Fibroblast of mammary gland (primary cell): ENCODE measurements at regions not wholly inside any gene's neighbourhood (a gene's known extent, or its start where the extent isn't known, plus 50 kb on each side); places are given as distances from the start of the nearest gene placed in this dataset.

Source experiments
- DNase-seq: peaks from one replicate; pipeline ENCODE4 v3.0.0-alpha.2; 2010; ENCODE audit warnings: low read depth
- H3K4me3 ChIP-seq: 2 replicates; pipeline ENCODE4 v1.5.1; 2011; ENCODE audit warnings: low read depth, mild to moderate bottlenecking, low read length, moderate library complexity; ENCODE audit not compliant: control insufficient read depth
- TF ChIP-seq, protein P1 (sequence below): conservative IDR thresholded peaks from 2 replicates; pipeline ENCODE4 v1.5.1; 2011; ENCODE audit warnings: low read depth, low read length, inconsistent platforms; ENCODE audit not compliant: control insufficient read depth, insufficient read depth

DNA sequence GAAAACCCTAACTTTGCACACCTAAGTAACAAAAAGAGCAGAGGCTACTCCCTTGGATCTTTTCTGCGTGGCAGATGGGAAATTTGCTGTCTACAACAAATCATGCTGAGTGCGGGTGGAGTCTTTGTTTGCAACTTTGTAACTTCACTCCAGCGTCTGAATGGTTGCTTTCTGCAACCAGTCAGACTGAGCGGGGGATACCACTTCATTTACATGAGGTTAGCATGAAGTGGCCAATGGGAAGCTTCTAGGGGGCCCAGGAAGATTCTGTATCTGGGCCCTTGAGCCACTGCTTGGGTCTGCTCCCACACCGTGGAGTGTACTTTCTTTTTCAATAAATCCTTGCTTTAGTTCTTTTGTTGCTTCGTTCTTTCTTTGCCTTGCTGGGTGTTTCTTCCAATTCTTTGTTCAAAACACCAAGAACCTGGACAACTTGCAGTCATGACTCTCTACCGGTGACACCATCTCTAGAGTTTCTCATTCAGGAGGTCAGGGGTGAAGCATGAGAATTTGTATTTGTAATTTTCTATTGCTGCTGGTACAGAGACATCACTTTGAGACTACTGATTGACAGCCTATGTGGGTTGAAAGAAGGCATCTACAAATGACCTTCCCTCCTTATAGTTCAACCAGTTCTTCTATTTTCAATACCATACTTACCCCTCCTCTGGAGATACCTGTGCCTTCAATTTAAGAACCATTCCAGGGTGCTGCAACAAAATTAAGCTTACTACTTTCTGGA, 55.8 kb upstream of the RC3H1 start:
- no peak for DNase-seq
- no peak overlapping the region for H3K4me3 ChIP-seq
- TF ChIP-seq, protein P1, sequence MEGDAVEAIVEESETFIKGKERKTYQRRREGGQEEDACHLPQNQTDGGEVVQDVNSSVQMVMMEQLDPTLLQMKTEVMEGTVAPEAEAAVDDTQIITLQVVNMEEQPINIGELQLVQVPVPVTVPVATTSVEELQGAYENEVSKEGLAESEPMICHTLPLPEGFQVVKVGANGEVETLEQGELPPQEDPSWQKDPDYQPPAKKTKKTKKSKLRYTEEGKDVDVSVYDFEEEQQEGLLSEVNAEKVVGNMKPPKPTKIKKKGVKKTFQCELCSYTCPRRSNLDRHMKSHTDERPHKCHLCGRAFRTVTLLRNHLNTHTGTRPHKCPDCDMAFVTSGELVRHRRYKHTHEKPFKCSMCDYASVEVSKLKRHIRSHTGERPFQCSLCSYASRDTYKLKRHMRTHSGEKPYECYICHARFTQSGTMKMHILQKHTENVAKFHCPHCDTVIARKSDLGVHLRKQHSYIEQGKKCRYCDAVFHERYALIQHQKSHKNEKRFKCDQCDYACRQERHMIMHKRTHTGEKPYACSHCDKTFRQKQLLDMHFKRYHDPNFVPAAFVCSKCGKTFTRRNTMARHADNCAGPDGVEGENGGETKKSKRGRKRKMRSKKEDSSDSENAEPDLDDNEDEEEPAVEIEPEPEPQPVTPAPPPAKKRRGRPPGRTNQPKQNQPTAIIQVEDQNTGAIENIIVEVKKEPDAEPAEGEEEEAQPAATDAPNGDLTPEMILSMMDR, result no peak

DNA sequence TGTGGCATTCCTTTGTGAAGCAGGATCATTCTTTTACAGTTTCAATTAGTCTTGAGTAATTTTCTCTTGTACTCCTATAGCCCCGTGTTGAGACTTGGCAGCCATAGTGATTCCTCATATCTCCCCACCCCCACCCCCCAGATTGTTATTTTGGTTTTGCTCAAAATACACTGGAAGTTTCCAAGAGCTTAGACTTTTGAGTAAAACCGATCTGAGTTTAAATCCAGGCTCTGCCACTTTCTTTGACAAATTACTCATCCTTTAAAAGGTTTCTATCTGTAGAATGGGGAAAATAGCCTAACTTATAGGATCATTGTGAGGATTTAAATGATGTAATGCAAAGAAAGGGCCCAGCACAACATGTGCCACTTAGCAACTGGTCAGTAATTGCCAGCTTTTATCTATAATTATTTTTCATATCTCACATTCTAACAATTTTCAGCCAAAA, 53.1 kb upstream of the RC3H1 start:
- DNase-seq, result no peak
- TF ChIP-seq, protein P1, result no peak

DNA sequence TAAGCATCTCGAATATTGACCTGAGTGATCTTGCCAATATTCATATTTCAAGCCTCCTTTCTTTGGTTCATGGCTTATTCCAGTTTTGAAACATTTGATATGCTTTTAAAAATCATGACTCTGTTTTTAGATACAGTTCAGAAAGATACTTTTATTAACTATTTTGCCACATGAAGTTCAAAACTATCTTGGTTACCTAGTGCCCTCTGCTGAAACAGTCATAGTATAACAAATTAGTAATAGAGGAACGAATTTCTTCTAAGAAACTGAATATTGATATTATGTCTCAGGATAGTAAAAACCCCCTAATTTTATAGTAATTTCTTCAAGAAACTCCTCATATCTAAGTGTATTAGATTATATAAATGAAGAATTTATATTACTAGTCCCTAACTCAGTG, 52.6 kb upstream of the RC3H1 start:
- DNase-seq, result peak; percentile 60
- H3K4me3 ChIP-seq, result no peak overlapping the region
- TF ChIP-seq, protein P1, result peak; percentile 46

More for the DNA sequence above, 53.1 kb upstream of the RC3H1 start:
- H3K4me3 ChIP-seq, result no peak overlapping the region

DNA sequence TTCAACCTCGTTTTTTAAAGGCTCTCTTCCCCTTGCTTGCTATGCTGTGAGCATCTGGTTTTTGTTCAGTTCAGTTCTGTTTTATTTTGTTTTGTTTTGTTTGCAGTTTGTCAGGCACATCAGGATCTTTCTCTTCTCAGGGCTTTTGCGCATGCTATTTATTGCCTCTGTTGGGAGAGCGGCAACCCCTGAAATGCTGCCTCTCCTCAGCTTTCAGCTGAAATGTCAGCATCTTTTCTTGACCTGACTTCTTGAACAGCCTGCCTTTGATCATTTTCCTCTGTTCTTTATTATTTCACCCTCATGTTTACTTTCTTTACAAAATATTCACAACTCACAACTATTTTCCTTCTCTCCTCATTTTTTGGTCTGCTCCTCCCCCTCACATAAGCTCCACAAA, 50.4 kb upstream of the RC3H1 start:
- no peak overlapping the region for H3K4me3 ChIP-seq
- TF ChIP-seq, protein P1, result no peak
- DNase-seq, result no peak
